Kidney (tissue), 13 donors: ENCODE measurements at regions not wholly inside any gene's neighbourhood (a gene's known extent, or its start where the extent isn't known, plus 50 kb on each side); places are given as distances from the start of the nearest gene placed in this dataset.
A peak's percentile ranks its signal among the peaks of the same experiment; 100 is the strongest.

Experiments
- DNase-seq, 5 donors: peaks; one replicate each; pipeline ENCODE4 v3.0.0-alpha.2; 2013 to 2020
- FAIRE-seq: peaks from 2 replicates; lab custom pipeline; 2012; peaks lifted over from hg19 to GRCh38; lab: Jason Lieb, UNC
- H3K27ac ChIP-seq, 2 donors: one replicate each; pipeline ENCODE4 v1.7.0; 2013; ENCODE audit warnings: low read depth in 2 of 2, low read length in 2 of 2, inconsistent platforms in 1 of 2
- H3K27me3 ChIP-seq: one replicate; pipeline ENCODE4 v1.7.1; 2013; ENCODE audit warnings: low read length, inconsistent platforms; ENCODE audit not compliant: control insufficient read depth, insufficient read depth
- H3K36me3 ChIP-seq, 3 donors: one replicate each; pipeline versions ENCODE4 v1.7.0 to v1.7.1; 2013; ENCODE audit warnings: low read length in 3 of 3, control low read depth in 1 of 3, inconsistent platforms in 1 of 3; ENCODE audit not compliant: insufficient read depth in 3 of 3, control insufficient read depth in 2 of 3
- H3K4me1 ChIP-seq, 3 donors: one replicate each; pipeline versions ENCODE4 v1.7.0 to v1.7.1; 2013; ENCODE audit warnings: low read length in 3 of 3, inconsistent platforms in 1 of 3, low read depth in 1 of 3; ENCODE audit not compliant: control insufficient read depth in 2 of 3, insufficient read depth in 2 of 3
- H3K4me3 ChIP-seq, 3 donors: one replicate each; pipeline versions ENCODE4 v1.7.0 to v1.8.1; 2013; ENCODE audit warnings: low read length in 3 of 3, control low read depth in 1 of 3, inconsistent platforms in 1 of 3
- H3K9ac ChIP-seq, 3 donors: one replicate each; pipeline versions ENCODE4 v1.7.0 to v1.7.1; 2013; ENCODE audit warnings: low read length in 3 of 3, control low read depth in 1 of 3, inconsistent platforms in 1 of 3
- H3K9me3 ChIP-seq, 3 donors: one replicate each; pipeline versions ENCODE4 v1.7.0 to v1.7.1; 2013; ENCODE audit warnings: low read length in 3 of 3, control low read depth in 1 of 3, inconsistent platforms in 1 of 3; ENCODE audit not compliant: control insufficient read depth in 2 of 3, insufficient read depth in 1 of 3
- intact Hi-C: fragments of 100-400 bp; cut with DNase I; formaldehyde crosslinking; loops from one replicate; pipeline ENCODE4 v1.11.1; 2022
- TF ChIP-seq, protein P1 (sequence below): IDR thresholded peaks from 3 replicates; pipeline ENCODE4 v1.5.1; 2012; ENCODE audit warnings: mild to moderate bottlenecking, moderate library complexity, borderline replicate concordance; ENCODE audit not compliant: insufficient read depth; ENCODE audit errors: extremely low read depth
- donor health status: control.
- donor health status: control.
- donor health status: control.
- donor health status: control.
- donor health status: control.
- donor health status: DM: yes; HTN: yes; CAD: no.
- donor health status: Normal renal cell carcinoma (clear cell type).

DNA sequence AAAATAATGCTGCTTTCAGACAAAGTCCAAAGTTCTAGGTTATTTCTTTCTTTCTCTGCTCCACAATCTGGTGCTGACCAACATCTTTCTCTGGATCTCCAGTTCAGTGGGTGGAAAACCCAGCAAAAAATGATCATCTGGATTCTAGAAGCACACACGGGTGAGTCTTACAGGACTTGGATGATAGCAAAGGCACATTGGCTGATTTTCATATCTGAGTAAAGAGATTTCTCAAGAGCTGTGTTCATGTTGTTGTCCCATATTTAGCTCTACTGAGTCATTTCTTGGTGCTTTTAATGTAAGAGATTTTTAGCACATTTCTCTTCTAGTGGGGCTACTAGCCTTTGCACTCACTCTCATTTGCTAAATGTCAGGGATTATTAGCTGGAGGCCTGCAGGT is 336.7 kb downstream of the GALC start:
- no peaks in the 10 kb centered on the region for H3K36me3 ChIP-seq
- no peak for DNase-seq
- H3K27ac ChIP-seq = no peak overlapping the region
- no peak overlapping the region for H3K9ac ChIP-seq
- peaks cover 0 to 2% (median 0%) of the 10 kb centered on the region in 3 donors for H3K9me3 ChIP-seq
- TF ChIP-seq, protein P1, sequence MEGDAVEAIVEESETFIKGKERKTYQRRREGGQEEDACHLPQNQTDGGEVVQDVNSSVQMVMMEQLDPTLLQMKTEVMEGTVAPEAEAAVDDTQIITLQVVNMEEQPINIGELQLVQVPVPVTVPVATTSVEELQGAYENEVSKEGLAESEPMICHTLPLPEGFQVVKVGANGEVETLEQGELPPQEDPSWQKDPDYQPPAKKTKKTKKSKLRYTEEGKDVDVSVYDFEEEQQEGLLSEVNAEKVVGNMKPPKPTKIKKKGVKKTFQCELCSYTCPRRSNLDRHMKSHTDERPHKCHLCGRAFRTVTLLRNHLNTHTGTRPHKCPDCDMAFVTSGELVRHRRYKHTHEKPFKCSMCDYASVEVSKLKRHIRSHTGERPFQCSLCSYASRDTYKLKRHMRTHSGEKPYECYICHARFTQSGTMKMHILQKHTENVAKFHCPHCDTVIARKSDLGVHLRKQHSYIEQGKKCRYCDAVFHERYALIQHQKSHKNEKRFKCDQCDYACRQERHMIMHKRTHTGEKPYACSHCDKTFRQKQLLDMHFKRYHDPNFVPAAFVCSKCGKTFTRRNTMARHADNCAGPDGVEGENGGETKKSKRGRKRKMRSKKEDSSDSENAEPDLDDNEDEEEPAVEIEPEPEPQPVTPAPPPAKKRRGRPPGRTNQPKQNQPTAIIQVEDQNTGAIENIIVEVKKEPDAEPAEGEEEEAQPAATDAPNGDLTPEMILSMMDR = no peak
- intact Hi-C loops = no loop called here
- no peak overlapping the region for H3K4me3 ChIP-seq
- no peaks in the 10 kb centered on the region for H3K4me1 ChIP-seq
- no peaks in the 10 kb centered on the region for H3K27me3 ChIP-seq
- no peak for FAIRE-seq

DNA sequence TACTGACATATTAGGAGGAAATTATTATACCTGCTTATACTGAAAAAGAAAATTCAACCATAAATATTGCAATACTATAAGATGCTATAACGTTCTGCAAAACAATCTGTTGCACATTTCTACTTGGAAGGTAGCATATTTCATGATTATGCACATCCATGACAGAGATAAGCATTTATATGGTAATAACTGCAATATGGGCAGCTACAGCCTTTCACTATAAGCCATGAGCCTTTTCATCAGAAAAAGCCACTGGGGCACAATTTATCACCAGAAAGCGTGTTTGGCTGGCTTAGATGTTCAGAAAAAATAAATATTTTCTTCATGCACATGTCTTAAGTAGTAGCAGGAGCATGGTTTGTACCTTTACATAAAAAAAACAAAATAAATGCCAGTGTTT is 340.7 kb downstream of the GALC start:
- Histone ChIP-seq H3K9me3 (peaks cover 0 to 4% (median 0%) of the 10 kb centered on the region in 3 donors), H3K4me1 (no peaks in the 10 kb centered on the region), H3K36me3 (no peaks in the 10 kb centered on the region), H3K4me3 (no peak overlapping the region), H3K27me3 (no peaks in the 10 kb centered on the region), H3K9ac (no peak overlapping the region), H3K27ac (no peak overlapping the region)
- FAIRE-seq = no peak
- no peak for DNase-seq
- intact Hi-C loops = no loop called here
- TF ChIP-seq, protein P1 = no peak

DNA sequence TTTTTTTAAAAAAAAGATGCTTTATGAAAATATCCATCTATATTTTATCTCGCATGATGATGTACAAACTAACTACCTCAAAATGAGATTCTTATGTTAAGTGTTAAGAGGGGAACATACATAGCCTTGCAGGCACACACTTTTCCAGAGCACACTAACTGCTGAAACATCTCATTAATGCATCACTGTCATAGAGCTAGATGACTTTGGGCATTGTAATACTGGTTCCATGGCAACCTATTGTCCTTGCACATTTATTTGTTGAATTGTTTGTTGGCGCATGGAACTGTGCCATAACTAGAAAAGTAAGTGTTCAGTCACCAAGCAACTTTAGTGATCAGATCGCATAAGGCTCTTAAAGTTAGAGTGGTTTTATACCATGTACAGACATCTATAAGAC is 348.3 kb downstream of the GALC start:
- Histone ChIP-seq H3K27ac (no peak overlapping the region), H3K4me3 (no peak overlapping the region), H3K27me3 (no peaks in the 10 kb centered on the region), H3K4me1 (no peaks in the 10 kb centered on the region), H3K9ac (no peak overlapping the region), H3K36me3 (no peaks in the 10 kb centered on the region), H3K9me3 (no peaks in the 10 kb centered on the region)
- TF ChIP-seq, protein P1 = no peak
- intact Hi-C loops = no loop called here
- FAIRE-seq (no peak), DNase-seq (no peak)

DNA sequence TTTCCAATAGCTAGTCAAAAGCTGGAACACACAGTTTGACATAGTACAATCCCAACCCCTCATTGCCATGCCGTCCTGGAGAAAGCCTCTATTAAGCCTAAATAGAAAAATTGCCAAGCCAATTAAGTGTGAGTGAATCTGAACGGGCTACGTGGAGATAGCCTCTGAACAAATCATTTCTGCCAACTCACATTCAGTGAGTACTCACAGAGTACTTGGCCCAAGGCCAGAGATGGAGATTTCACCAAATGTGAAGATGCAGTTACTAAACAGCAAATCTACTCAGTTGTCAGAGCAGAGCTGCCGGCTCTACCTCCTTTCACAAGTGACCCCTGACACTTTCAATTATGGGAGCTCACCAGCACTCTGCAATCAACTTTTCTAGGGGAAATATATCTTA is 350.0 kb downstream of the GALC start:
- H3K27ac ChIP-seq = no peak overlapping the region
- intact Hi-C loops = no loop called here
- DNase-seq = peak in 1 of 5 donors; percentile 19
- TF ChIP-seq, protein P1 = no peak
- no peak for FAIRE-seq
- no peaks in the 10 kb centered on the region for H3K27me3 ChIP-seq
- H3K36me3 ChIP-seq = no peaks in the 10 kb centered on the region
- no peaks in the 10 kb centered on the region for H3K4me1 ChIP-seq
- H3K9ac ChIP-seq = no peak overlapping the region
- H3K9me3 ChIP-seq = no peaks in the 10 kb centered on the region
- H3K4me3 ChIP-seq = no peak overlapping the region
